SK-N-SH (cell line): ENCODE measurements at regions not wholly inside any gene's neighbourhood (a gene's known extent, or its start where the extent isn't known, plus 50 kb on each side); places are given as distances from the start of the nearest gene placed in this dataset.

Experiments used
- CTCF ChIP-seq: fragments of 200-600 bp; sonication (generic); IDR thresholded peaks from 2 replicates; pipeline ENCODE4 v1.6.1; 2017; ENCODE audit warnings: antibody characterized with exemption, mild to moderate bottlenecking, moderate library complexity
- NRF1 ChIP-seq: IDR thresholded peaks from 2 replicates; pipeline ENCODE4 v1.6.1; 2012; ENCODE audit warnings: low read depth, mild to moderate bottlenecking, low read length
- REST ChIP-seq: IDR thresholded peaks from 2 replicates; pipeline ENCODE4 v1.6.1; 2012; ENCODE audit warnings: mild to moderate bottlenecking, low read depth, low read length, moderate library complexity
- YY1 ChIP-seq: IDR thresholded peaks from 2 replicates; pipeline ENCODE4 v1.4.0; 2012; ENCODE audit warnings: low read depth, mild to moderate bottlenecking

GRCh38 chr21:20013851-20014250, 984.4 kb upstream of the NCAM2 start:
- no peak for TF ChIP-seq CTCF
- TF ChIP-seq YY1, result no peak
- no peak for TF ChIP-seq REST
- no peak for TF ChIP-seq NRF1
